Loucy (cell line): ENCODE measurements at regions not wholly inside any gene's neighbourhood (a gene's known extent, or its start where the extent isn't known, plus 50 kb on each side); places are given as distances from the start of the nearest gene placed in this dataset.

Experiments
- H2AFZ ChIP-seq: fragments of 200-600 bp; sonication (generic); 2 replicates; pipeline ENCODE4 v1.6.0; 2016; ENCODE audit warnings: antibody characterized with exemption, mild to moderate bottlenecking, low read length, moderate library complexity
- H3F3A ChIP-seq: fragments of 200-600 bp; 2 replicates; pipeline ENCODE4 v1.6.0; 2016; ENCODE audit warnings: antibody characterized with exemption, low read depth, mild to moderate bottlenecking
- H3K27me3 ChIP-seq: fragments of 200-600 bp; sonication (generic); 2 replicates; pipeline ENCODE4 v1.6.1; 2014; ENCODE audit warnings: low read length, mild to moderate bottlenecking; ENCODE audit not compliant: insufficient read depth, poor library complexity, severe bottlenecking
- H3K36me3 ChIP-seq: fragments of 200-600 bp; sonication (generic); 2 replicates; pipeline ENCODE4 v1.6.1; 2016; ENCODE audit warnings: low read length; ENCODE audit not compliant: insufficient read depth
- H3K4me1 ChIP-seq: fragments of 200-600 bp; sonication (generic); 2 replicates; pipeline ENCODE4 v1.5.1; 2014; ENCODE audit warnings: low read length, mild to moderate bottlenecking; ENCODE audit not compliant: insufficient read depth, poor library complexity, severe bottlenecking
- H3K4me2 ChIP-seq: fragments of 200-600 bp; sonication (generic); 2 replicates; pipeline ENCODE4 v1.6.0; 2014; ENCODE audit warnings: antibody characterized with exemption, low read length, low read depth, mild to moderate bottlenecking; ENCODE audit not compliant: poor library complexity, severe bottlenecking
- H3K4me3 ChIP-seq: fragments of 200-600 bp; sonication (generic); 2 replicates; pipeline ENCODE4 v1.5.1; 2014; ENCODE audit warnings: low read length, mild to moderate bottlenecking, mixed read lengths; ENCODE audit not compliant: poor library complexity, severe bottlenecking
- H3K79me2 ChIP-seq: fragments of 200-600 bp; sonication (generic); 2 replicates; pipeline ENCODE4 v1.6.1; 2014; ENCODE audit warnings: low read length; ENCODE audit not compliant: insufficient read depth
- H3K9ac ChIP-seq: fragments of 200-600 bp; sonication (generic); 2 replicates; pipeline ENCODE4 v1.6.0; 2014; ENCODE audit warnings: mild to moderate bottlenecking, low read depth, low read length, moderate library complexity; ENCODE audit not compliant: poor library complexity, severe bottlenecking
- H3K9me2 ChIP-seq: fragments of 200-600 bp; sonication (generic); replicated peaks from 2 replicates; pipeline ENCODE4 v1.6.1; 2016; ENCODE audit warnings: low read depth, low read length, mixed read lengths
- H3K9me3 ChIP-seq: fragments of 200-600 bp; sonication (generic); 2 replicates; pipeline ENCODE4 v1.6.1; 2014; ENCODE audit warnings: mild to moderate bottlenecking, antibody characterized with exemption, low read length, low read depth; ENCODE audit not compliant: insufficient read depth
- H4K20me1 ChIP-seq: fragments of 200-600 bp; sonication (generic); 2 replicates; pipeline ENCODE4 v1.6.0; 2014; ENCODE audit warnings: antibody characterized with exemption, low read length, mild to moderate bottlenecking; ENCODE audit not compliant: insufficient read depth, poor library complexity, severe bottlenecking
- CTCF ChIP-seq: fragments of 200-600 bp; sonication (generic); conservative IDR thresholded peaks from 2 replicates; pipeline ENCODE4 v1.5.1; 2014; ENCODE audit warnings: mild to moderate bottlenecking, antibody characterized with exemption, low read length
- EZH2phosphoT487 ChIP-seq: fragments of 200-600 bp; IDR thresholded peaks from 2 replicates; pipeline ENCODE4 v1.6.1; 2018; ENCODE audit warnings: antibody characterized with exemption, mild to moderate bottlenecking, moderate library complexity, borderline replicate concordance

GRCh38 chr5:57340681-57341080, 141.9 kb downstream of the ACTBL2 start:
- no peak overlapping the region for H2AFZ ChIP-seq
- no peaks in the 10 kb centered on the region for H4K20me1 ChIP-seq
- H3K9me3 ChIP-seq: no peaks in the 10 kb centered on the region
- H3K36me3 ChIP-seq: no peaks in the 10 kb centered on the region
- no peaks in the 10 kb centered on the region for H3F3A ChIP-seq
- no peak overlapping the region for H3K4me3 ChIP-seq
- H3K9ac ChIP-seq: no peak overlapping the region
- no peaks in the 10 kb centered on the region for H3K27me3 ChIP-seq
- no peaks in the 10 kb centered on the region for H3K79me2 ChIP-seq
- H3K4me1 ChIP-seq: peaks cover 3% of the 10 kb centered on the region
- H3K4me2 ChIP-seq: no peak overlapping the region
- TF ChIP-seq CTCF (no peak), EZH2phosphoT487 (no peak)
- no peaks in the 10 kb centered on the region for H3K9me2 ChIP-seq

- Histone ChIP-seq H3K9ac (no peak overlapping the region), H3K9me3 (no peaks in the 10 kb centered on the region), H3K36me3 (no peaks in the 10 kb centered on the region), H3K27me3 (no peaks in the 10 kb centered on the region), H3K4me3 (no peak overlapping the region), H3K4me2 (no peak overlapping the region), H4K20me1 (no peaks in the 10 kb centered on the region), H3K9me2 (no peaks in the 10 kb centered on the region), H3K79me2 (no peaks in the 10 kb centered on the region), H3F3A (no peaks in the 10 kb centered on the region), H2AFZ (no peak overlapping the region), H3K4me1 (peaks cover 3% of the 10 kb centered on the region)
- no peak for TF ChIP-seq EZH2phosphoT487
- TF ChIP-seq CTCF: no peak
These were observed 143.1 kb downstream of the ACTBL2 start for GRCh38 chr5:57339521-57339920.

GRCh38 chr5:57338868-57339340, 143.7 kb downstream of the ACTBL2 start:
- no peaks in the 10 kb centered on the region for H3K36me3 ChIP-seq
- H3K9me2 ChIP-seq: no peaks in the 10 kb centered on the region
- H3K79me2 ChIP-seq: no peaks in the 10 kb centered on the region
- no peaks in the 10 kb centered on the region for H3K9me3 ChIP-seq
- no peak overlapping the region for H3K9ac ChIP-seq
- no peak overlapping the region for H3K4me3 ChIP-seq
- H3F3A ChIP-seq: no peaks in the 10 kb centered on the region
- no peaks in the 10 kb centered on the region for H4K20me1 ChIP-seq
- H3K4me1 ChIP-seq: peaks cover 3% of the 10 kb centered on the region
- TF ChIP-seq EZH2phosphoT487: no peak
- TF ChIP-seq CTCF: no peak
- no peak overlapping the region for H3K4me2 ChIP-seq
- no peaks in the 10 kb centered on the region for H3K27me3 ChIP-seq
- 0 out of 2 replicates have a peak overlapping the region, but pooled peaks have one; percentile 48 for H2AFZ ChIP-seq
